Stimulated activated CD4-positive, alpha-beta T cell treated with anti-CD3 and anti-CD28 coated beads, Interleukin-4, amount 100 ng/mL, for 24 hours (primary cell): ENCODE measurements at regions not wholly inside any gene's neighbourhood (a gene's known extent, or its start where the extent isn't known, plus 50 kb on each side); places are given as distances from the start of the nearest gene placed in this dataset.
"Not testable (repeated sequence)": the region's sequence is repeated elsewhere in the genome, so short reads cannot be mapped to it uniquely, and the experiment has no call there.

Experiments
- DNase-seq: peaks from one replicate; pipeline ENCODE4 v3.0.0-alpha.2; 2020

DNA sequence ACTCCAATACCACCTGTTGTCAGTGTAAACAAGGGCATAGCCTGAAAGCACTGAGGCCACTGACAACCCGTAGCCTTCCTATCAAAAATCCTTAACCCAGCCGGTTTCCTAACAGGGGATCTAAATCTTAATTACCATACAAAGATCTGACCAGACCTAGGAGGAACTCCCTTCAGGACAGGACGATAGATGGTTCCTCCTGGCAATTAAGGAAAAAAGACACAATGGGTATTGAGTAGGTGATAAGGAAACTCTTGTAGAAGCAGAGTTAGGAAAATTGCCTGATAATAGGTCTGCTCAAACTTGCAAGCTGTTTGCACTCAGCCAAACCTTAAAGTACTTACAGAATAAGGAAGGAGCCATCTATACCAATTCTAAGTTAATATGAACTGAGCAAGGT, 1517.3 kb upstream of the RAG2 start:
- not testable (repeated sequence) for DNase-seq

DNA sequence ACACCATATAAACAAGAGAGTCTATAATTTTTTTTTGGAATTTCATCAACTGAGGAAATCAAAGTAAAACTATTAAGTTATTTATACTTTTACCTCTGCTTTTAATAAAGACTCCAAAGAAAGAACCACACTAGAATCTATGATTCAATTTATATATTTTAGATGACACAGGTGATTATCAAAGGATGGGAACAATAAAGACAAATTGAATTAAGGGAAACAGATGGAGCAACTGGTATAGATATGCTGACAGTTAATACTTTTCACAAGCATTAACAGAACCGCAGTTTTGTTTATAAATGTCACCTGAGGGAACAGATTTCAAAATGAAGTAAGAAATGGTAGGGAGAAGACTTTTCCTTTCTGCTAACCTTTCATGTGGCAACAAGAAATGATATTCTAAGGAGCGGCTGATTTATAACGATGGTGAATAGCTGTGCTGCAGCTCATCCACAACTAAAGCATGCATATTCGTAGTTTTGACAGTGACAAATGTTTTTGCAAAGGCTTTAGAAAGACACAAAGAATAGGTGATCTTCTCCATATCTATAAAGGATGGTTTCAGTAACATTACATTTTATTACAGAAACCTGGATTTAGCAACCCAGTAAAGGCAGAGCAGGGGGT, 1502.9 kb upstream of the RAG2 start:
- DNase-seq: no peak

DNA sequence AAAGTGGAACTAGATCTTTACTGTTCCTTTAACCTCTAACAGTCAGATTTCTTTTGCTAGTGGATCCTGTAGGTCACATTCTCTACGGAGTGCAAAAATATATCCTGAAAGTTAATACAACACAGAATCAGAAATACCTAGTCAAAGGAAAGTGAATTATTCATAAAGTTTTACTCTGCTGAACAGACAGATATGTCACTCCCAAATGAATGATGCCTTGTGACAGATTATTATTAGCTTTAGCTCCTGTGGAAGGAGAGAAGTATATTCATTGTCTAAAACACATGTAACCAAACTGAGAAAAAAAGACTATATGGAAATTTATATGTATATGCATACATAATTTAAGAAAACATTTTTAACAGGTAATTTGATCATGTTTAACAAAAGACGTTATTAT, 1497.2 kb upstream of the RAG2 start:
- no peak for DNase-seq

DNA sequence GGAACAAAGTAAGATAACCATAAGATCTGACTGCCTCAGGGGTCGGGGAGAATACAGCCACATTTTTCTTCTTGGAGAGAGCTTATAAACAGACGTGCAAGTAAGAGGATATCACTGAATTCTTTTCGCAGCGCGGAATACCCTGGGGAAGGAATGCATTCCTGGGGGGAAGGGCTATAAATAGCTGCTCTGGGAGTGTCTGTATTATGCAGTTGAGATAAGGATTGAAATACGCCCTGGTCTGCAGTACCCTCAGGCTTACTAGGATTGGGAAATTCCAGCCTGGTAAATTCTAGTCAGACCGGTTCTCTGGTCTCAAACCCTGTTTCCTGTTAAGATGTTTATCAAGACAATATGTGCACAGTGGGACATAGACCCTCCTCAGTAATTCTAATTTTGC, 1491.7 kb upstream of the RAG2 start:
- no peak for DNase-seq

DNA sequence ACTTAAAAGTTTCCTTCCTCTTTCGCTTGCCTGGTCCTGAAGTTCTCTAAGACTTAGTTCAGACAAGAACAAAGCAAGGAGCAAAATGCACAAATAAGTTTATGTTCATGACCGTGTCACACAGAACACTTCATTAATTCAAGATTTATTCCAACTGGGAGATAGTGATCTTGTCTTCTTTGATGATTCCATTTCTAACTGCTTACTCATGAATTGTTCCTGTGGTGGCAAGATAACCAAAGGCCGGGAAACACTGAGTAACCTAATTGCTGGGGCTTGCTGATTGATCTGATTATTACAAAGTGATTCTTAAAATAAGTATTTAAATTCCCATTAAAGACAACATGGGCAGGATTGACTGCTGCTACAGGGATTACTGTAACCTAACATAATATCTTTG, 1462.9 kb upstream of the RAG2 start:
- DNase-seq: no peak

DNA sequence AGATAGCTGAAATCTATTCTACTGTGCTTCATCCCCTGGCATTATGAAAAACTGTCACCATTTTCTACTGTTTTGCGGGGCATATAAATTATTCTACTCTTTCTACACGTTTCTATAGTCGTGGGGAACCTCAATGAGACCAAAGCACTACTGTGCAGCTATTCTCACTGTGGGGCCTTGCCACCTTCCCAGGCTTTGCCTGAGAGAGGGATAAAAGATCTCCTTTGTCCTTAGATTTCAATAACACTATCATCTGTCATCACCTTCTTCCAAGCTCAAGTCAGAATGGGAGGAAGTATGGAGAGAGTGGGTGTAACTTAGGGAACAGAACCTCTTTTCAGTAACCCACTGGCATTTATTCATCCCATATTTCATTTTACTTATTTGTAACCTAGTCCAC, 1462.1 kb upstream of the RAG2 start:
- DNase-seq: no peak

DNA sequence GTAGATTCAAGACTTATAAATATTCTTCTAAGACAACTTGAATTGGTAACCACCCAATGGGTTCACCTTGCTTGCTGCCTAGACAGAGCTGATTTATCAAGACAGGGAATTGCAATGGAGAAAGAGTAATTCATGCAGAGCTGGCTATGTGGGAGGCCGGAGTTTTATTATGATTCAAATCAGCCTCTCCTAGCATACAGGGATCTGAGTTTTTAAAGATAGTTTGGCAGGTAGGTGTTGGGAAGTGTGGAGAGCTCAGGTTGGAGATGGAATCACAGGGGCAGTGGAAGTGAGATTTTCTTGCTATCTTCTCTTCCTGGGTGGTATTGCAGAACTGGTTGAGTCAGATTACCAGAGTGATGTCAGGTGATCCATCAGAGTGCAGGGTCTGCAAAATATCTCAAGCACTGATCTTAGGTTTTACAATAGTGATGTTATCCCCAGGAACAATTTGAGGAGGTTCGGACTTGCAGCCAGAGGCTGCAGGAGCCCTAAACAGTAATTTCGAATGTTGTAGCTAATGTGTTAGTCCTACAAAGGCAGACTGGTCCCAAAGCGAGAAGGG, 1448.6 kb upstream of the RAG2 start:
- DNase-seq: no peak

DNA sequence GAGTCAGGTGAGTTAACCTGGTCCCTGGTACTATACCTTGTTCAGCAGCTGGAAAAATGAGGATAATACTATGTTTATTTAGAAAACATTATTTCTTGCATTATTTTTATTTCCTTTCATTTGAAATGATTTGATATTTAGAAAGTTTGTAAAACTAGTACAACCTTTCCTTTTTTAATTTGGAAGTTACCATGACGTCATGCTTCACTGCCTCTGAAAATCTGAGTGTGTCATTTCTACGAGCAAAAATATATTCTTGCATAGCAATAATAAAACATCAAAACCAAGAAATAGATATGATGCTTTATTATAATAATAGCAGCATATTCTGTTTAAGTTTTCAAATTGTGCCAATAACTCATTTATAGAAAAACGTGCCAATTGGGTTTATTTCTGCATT, 1445.0 kb upstream of the RAG2 start:
- no peak for DNase-seq

DNA sequence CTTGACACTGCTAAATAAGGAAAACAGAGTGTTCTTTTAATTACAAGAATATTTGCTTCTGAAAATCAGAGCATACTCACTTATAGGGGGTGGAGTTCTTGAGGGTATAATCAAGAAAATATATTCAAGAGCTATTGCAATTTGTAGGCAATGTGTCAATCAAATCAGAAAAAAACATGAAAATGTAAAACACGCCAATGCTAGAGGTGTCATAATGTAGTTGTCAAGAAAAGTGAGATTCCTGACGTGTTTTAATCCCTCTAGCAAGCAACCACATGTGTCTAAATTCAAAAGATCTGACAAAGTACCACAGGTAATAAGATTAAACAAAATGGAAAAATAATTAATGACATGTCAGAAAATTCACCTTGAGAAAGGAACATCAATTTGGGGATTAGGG, 1440.7 kb upstream of the RAG2 start:
- DNase-seq: no peak

DNA sequence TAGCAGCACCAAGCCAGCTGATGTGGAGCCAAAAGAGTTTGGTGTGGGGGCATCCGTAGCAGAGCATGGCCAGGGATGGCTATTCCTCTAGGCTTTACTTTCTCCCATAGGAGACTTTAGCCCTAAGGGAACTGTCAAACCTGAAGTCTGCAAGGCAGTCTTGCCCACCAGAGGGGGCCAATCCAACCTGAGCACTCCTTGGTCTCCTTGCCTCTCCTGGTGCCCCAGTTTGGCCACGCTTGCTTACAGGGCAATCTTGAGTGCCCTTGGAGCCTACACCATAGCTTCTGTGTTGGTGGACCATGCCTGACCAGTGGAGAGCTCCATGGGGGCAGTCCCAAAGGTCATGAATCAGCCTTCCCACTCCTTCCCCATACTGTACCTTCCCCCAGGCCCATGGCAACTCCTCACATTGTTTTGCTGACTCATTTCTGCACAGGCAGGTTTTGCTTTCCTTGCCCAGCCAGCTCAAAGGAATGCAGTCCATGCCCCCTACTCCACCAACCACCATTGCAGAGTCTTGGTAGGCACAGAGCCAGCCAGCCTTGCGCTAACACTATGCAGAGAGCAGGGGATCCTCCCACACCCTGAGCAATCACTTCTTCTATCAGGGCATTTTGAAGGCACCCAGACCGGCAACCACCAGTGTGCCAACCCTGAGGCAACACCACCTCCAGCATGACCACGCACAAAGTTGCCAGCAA, 1421.2 kb upstream of the RAG2 start:
- no peak for DNase-seq

DNA sequence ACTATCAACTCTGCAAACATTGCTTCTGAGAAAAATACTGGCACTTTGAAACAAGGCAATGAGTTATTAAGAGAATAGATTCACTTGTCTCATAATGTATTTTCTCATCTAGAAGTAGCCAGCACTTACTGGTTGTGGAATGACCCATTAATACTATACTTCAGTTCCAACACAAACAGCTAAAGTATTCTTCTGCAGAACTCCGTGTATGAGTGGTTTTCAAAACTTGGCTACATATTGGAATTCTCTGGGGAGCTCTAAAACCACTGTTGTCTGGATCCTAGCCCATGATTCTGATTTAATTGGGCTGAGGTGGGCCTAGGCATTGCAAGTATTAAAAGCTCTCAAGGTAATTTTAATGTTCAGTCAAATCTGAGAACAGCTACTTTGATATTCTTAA, 1416.4 kb upstream of the RAG2 start:
- no peak for DNase-seq

DNA sequence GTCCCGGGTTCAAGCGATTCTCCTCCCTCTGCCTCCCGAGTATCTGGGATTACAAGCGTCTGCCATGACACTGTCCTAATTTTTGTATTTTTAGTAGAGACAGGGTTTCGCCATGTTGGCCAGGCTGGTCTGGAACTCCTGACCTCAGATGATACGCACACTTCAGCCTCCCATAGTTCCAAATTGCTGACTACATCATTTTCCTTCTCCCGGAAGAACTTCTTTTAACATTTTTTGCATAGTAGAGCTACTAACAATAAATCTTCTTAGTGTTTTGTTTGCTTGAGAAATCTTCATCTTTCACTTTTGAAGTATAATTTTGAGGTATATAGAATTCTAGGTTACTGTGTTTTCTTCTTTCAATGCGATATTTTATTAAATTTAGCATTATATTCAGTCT, 1415.1 kb upstream of the RAG2 start:
- no peak for DNase-seq

DNA sequence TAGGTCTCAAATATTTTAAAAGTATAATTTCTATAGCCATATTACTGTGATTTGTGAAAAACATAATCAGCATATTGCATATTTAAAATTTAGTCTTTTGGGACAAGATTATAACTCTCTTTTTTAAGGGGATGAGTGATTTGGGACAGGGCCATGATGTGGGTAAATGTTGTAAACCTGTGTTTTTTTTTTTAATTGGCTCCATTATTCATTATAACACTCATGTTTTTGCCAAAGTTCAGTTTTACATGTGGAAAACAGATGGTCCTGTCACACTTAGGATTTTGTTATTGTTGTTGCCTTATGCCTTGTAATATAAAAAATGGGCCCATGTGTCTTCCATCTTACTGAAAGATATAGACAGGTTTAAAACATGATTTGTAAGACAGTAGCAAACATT, 1413.5 kb upstream of the RAG2 start:
- no peak for DNase-seq

DNA sequence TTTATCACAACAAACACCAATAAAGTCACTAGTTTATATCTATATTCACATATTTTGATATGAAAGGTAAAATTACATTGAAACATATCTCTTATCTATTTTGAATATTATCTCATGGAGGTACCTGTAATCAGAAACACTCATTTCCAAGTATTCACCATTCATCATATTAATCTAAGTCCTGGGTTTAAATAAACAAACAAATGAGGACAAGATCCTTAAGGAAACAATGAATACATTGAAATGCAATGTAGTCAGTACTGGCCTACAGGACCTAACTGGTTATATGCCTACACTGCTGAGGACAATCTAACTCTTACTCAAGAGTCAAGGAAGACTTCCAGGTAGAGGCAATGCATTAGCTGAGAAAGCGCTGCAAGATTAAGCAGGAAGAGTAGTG, 1411.9 kb upstream of the RAG2 start:
- DNase-seq: no peak

DNA sequence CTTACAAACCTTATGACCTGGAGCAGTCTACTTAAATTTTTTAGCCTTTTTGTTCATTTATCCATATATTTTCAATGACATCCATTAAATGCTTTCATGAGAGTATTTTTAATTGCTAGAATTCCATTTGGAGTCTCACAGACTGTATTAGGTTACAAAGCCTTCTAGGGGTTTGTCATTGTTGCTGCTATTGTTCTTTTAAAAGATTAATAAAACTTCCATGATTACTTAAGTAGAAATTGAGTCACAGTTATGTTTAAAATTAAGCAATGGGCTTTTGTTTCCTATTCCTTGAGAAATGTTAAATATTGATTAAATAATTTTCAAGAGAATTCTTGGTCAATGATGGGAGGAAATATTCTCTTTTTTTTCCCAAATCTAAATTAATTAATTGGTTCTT, 1408.4 kb upstream of the RAG2 start:
- DNase-seq: no peak

DNA sequence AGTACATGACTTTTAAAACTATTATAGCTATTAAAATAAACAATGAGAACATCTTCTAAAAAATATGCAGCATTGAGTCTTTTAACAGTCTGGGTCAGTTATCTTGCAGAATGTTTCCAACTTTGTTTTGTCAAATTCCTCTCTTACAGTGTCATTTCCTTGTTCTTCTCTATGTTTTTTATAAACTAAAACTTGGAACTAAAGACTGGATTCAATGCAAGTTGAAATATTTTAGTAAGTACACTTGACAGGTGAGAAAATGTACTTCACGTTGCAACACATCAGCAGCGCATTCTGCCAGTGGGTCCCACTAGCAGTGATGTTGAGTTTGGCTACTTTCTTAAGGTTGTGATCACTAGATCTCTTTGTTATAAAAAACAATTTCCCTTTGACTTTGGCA, 1407.6 kb upstream of the RAG2 start:
- DNase-seq: no peak

DNA sequence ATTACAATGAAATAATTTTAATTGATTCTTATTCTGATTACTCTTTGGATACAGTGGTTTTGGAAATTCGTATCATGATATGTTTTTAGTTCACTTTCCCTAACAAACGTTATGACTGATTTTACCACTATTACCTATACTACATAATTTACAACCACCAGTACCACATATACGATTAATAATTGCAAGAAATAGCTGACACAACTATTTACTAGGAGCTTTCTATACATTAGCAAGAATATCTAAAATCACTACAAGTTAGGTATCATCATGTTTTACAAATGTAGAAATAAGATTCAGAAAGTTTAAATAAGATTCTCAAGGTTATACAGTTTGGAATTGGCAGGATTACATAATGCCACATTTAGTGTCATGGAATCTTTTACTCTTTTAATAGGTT, 1401.1 kb upstream of the RAG2 start:
- no peak for DNase-seq

DNA sequence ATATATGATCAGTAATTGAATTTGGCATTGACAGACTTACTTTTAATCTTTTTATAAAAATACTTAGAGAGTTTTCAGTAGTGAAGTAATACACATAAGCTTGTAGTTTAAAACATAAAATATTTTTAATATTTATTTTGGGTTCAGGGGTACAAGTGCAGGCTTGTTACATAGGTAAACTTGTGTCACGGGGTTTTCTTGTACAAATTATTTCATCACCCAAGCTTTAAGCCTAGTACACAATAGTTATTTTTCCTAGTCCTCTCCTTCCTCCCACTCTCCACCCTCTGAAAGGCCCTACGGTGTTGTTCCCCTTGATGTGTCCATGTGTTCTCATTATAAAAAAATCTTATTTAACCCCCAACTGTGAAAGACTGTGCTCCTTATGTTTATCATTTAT, 1397.8 kb upstream of the RAG2 start:
- DNase-seq: no peak

DNA sequence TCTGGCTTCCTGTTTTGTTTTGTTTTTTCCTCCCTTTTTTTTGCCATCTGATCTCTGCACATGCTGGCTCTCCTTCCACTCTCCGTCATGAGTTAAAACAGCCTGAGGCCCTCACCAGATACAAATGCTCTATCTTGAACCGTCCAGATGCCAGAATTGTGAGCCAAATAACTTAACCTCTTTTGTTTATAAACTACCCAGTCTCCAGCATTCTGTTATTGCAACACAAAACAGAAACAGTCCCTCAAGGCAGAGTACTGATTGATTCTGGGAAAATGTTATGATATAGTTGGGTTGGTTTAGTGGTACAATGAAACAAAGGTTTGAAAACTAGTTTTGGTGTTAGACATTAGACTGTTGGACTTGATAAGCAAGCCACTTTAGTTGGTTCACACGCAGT, 1390.0 kb upstream of the RAG2 start:
- DNase-seq: no peak

DNA sequence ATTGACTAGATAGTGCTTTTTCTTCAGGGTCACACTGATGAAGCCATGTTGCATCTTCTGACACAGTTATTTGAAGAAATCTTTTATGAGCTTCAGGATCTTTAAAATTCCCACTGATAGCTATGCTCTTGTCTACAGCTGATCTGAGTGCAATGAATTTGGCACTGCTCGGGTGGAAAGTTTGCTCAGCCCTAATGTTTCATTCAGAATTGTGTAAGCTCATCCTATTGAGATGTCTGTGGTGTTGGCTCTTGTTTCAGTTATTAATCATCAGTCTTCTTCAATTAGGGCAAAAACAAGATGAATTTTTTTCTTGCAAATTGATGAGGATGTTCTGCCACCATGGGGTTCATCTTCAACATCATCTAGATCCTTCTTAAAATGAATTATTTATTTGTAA, 1387.0 kb upstream of the RAG2 start:
- DNase-seq: no peak

DNA sequence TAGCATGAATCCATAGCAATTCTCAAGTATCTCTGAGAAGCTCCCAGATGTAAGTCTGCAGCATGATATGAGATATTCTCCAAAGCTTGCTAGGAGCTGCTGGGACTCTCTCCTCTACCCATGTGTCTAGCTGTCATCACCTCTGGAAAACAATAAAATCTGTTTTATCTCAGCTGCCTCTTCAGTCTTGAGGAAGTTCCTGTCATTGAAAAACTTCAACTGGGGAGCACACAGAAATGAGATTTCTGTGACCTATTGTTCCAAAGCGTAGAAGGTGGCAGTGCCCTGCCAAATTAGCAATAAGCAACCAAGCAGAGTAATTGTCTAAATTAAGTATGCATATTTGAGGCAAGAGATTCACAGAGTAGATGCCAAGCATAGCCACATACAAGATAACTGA, 1380.6 kb upstream of the RAG2 start:
- no peak for DNase-seq

DNA sequence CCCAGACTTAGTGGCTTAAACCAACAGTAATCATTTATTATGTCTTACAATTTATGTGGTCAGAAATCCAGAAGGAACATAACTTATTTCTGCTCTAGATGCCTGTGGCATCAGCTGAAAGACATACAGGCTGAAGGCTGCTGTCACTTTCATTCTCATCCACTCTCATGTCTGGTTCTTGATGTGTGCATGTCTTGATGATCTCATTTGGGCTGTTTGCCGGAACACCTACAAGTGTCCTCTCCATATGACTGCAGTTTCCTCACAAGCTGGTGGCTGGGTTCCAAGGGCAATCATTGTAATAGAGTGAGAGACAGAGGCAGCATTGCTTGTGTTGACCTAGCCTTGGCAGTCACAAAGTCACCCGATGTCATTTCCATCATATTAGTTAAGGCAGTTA, 1375.9 kb upstream of the RAG2 start:
- DNase-seq: no peak

DNA sequence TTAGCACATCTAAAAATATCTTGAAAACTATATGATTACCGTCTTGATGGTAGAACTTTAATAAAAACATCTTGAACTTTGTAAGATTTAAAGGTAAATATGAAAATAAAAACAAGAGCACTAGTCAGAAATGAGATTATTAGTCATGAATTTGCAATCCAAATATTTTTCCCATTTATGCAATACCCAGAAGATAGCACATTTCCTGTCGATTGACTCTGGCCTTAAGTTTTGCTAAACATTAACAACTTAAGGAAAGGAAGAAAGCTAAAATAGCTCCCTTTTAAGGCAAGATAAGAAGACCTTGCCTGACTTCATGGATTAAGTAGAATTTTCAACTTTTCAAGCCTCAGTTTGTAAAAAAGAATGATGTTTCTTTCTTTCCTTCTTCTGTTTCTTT, 1374.7 kb upstream of the RAG2 start:
- no peak for DNase-seq

DNA sequence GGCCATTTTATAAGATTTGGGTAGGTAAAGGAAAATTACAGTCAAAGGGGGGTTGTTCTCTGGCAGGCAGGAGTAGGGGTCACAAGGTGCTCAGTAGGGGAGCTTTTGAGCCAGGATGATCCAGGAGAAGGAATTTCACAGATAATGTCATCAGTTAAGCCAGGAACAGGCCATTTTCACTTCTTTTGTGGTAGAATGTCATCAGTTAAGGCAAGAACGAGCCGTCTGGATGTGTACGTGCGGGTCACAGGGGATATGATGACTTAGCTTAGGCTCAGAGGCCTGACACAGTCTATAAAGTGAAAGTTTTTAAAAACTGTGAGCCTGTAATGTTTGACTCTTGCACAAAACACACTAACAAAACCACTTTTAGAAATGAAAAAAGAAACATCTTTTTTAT, 1371.3 kb upstream of the RAG2 start:
- not testable (repeated sequence) for DNase-seq

DNA sequence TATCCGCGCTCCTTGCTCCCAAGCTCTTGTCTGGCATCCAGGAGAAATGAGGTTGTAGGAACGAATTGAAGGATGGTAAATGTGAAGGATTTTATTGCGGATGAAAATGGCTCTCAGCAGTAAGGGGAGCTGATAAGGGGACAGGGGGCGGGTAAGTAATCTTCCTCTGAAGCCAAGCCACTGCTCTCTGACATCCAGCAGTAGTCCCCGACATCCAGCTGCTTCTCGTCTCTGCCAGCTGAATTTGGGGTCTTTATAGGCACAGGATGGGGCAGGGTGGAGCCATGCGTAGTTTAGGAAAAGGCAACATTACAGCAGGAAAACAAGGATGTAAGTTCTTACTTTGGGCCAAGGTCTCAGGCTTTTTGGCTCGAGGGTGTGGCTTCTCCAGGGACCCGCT, 1370.1 kb upstream of the RAG2 start:
- DNase-seq: no peak
